ENCODE measurements at regions not wholly inside any gene's neighbourhood (a gene's known extent, or its start where the extent isn't known, plus 50 kb on each side); places are given as distances from the start of the nearest gene placed in this dataset.

DNA sequence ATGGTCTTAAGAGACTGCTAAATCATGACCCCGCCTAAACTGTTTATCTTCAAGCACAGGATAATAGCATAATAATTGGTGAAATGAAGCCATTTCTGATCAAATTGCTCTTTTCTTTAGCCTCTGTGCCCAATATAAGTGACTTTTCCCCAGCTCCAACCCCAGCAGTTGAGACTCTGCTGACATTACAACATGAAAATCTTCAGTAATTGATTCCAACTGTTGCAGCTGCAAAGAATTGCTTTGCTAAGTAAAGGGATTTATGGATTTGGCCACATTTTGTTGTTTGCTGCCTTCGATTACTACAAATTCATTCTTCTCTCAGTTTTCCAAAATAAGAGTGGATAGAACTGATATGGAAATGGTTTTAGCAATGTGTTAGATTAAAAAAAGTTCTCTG is 576.7 kb upstream of the LRRC4C start:
- 62% methylated on average over 2 of the region's 2 CpGs for WGBS
- no peak for DNase-seq (ENCODE audit: extremely low spot score)
- Histone ChIP-seq H3K27me3 (no peaks in the 10 kb centered on the region), H3K9me3 (no peaks in the 10 kb centered on the region), H3K4me1 (no peaks in the 10 kb centered on the region), H3K4me3 (no peak overlapping the region), H3K36me3 (no peaks in the 10 kb centered on the region), H3K27ac (replicated peaks in 1 of 4) (no peak overlapping the region)
- TF ChIP-seq, protein P1, sequence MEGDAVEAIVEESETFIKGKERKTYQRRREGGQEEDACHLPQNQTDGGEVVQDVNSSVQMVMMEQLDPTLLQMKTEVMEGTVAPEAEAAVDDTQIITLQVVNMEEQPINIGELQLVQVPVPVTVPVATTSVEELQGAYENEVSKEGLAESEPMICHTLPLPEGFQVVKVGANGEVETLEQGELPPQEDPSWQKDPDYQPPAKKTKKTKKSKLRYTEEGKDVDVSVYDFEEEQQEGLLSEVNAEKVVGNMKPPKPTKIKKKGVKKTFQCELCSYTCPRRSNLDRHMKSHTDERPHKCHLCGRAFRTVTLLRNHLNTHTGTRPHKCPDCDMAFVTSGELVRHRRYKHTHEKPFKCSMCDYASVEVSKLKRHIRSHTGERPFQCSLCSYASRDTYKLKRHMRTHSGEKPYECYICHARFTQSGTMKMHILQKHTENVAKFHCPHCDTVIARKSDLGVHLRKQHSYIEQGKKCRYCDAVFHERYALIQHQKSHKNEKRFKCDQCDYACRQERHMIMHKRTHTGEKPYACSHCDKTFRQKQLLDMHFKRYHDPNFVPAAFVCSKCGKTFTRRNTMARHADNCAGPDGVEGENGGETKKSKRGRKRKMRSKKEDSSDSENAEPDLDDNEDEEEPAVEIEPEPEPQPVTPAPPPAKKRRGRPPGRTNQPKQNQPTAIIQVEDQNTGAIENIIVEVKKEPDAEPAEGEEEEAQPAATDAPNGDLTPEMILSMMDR (IDR thresholded peaks at IDR 0.05): no peak
- intact Hi-C loops (cut with DNase I): no loop called here

DNA sequence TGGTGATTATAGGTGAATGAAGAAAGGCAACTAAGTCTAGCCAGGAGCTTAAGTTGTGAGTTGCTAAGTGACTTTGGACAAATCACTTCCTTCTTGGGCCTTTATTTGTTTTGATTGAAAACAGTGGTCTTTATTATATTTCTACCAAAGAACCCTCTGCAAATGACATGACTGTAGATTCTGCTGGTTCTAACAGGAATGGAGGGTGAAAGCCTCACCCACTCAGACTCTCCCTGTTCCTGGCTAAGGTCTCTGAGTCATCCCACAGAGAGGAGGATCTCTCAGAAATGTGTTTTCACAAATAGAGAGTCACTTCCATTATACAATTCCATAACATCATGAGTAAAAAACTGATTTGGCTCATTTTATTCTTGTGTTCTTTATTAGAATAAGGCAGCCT is 583.9 kb upstream of the LRRC4C start:
- H3K4me1 ChIP-seq: no peaks in the 10 kb centered on the region
- H3K36me3 ChIP-seq: no peaks in the 10 kb centered on the region
- intact Hi-C loops (cut with DNase I): no loop called here
- H3K27ac ChIP-seq (replicated peaks in 1 of 4): no peak overlapping the region
- no peaks in the 10 kb centered on the region for H3K27me3 ChIP-seq
- no peak for DNase-seq (ENCODE audit: extremely low spot score)
- no peak overlapping the region for H3K4me3 ChIP-seq
- no peaks in the 10 kb centered on the region for H3K9me3 ChIP-seq
- TF ChIP-seq EP300 (IDR thresholded peaks at IDR 0.05) (no peak), POLR2AphosphoS5 (IDR thresholded peaks at IDR 0.05) (no peak), POLR2A (IDR thresholded peaks at IDR 0.05; ENCODE audit: low read depth) (no peak)
- TF ChIP-seq, protein P1 (IDR thresholded peaks at IDR 0.05): no peak

DNA sequence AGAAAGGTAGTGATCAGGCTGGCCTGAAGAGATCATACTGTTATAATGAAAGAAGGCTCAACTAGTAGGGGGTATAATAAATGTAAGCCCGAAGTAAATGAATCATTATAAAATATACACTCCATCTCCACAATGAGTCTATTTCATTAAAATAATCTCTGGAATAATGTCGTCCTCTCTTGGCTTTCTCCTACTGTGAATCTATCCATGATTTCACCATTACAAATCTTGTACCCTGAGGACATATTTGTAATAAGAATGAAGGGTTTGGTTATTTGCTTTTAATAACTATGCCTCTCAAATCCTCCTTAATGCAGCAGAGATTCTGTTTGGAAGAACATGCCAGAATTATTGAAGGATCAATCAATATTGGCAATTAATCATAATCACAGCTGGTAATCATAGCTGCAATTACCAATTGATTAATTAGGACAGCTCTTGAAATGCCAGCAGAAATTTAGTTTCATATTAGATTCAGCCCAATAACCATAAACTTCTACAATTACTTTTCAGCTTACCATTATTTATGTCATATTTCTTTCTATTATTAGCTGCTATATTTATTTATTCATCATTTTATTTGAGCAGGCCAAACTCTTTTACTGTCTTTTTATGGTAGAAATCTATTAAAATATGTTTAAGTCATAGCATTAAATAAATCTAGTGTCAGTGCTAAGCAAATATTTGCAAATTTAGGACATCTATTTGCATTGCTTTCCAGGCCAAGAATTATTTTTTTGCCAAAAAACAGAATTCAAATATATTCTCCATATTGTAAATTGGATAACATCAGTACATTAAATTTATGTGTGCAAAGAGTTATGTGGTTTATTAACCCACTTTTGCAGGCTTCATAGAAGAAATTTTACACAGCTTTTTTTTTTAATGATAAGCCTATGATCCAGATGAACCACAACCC is 588.4 kb upstream of the LRRC4C start:
- no peak overlapping the region for H3K27ac ChIP-seq (replicated peaks in 1 of 4)
- no peak overlapping the region for H3K4me3 ChIP-seq
- H3K27me3 ChIP-seq: no peaks in the 10 kb centered on the region
- H3K9me3 ChIP-seq: no peaks in the 10 kb centered on the region
- TF ChIP-seq POLR2AphosphoS5 (IDR thresholded peaks at IDR 0.05) (no peak), POLR2A (IDR thresholded peaks at IDR 0.05; ENCODE audit: low read depth) (no peak), EP300 (IDR thresholded peaks at IDR 0.05) (no peak)
- TF ChIP-seq, protein P1 (IDR thresholded peaks at IDR 0.05): no peak
- no peaks in the 10 kb centered on the region for H3K36me3 ChIP-seq
- no peak for DNase-seq (ENCODE audit: extremely low spot score)
- intact Hi-C loops (cut with DNase I): no loop called here
- H3K4me1 ChIP-seq: no peaks in the 10 kb centered on the region
- 55% methylated on average over 2 of the region's 2 CpGs for WGBS

DNA sequence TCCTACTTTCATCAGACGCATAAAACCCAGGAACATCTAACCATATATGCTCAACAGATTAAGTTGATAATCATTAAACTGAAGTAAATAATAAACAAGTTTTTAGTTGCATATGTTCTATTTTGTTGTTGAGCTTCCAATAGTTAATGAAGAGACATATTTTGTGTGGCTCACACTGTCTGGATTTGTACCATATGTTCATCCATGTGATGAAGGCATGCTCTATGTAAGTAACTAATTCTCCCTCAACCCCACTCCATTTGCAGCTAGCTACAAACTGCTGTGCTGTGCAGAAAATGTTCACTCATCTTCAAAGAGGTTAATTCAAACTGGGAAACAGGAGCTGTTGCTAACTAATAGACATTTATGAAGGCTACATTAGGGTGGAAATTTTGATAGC is 589.7 kb upstream of the LRRC4C start:
- Histone ChIP-seq H3K4me3 (no peak overlapping the region), H3K4me1 (no peaks in the 10 kb centered on the region), H3K27me3 (no peaks in the 10 kb centered on the region), H3K36me3 (no peaks in the 10 kb centered on the region), H3K27ac (replicated peaks in 1 of 4) (no peak overlapping the region), H3K9me3 (no peaks in the 10 kb centered on the region)
- TF ChIP-seq EP300 (IDR thresholded peaks at IDR 0.05) (no peak), POLR2A (IDR thresholded peaks at IDR 0.05; ENCODE audit: low read depth) (no peak), POLR2AphosphoS5 (IDR thresholded peaks at IDR 0.05) (no peak)
- TF ChIP-seq, protein P1 (IDR thresholded peaks at IDR 0.05): no peak
- intact Hi-C loops (cut with DNase I): no loop called here
- WGBS: 94% methylated on average over 1 of the region's 1 CpG
- no peak for DNase-seq (ENCODE audit: extremely low spot score)

DNA sequence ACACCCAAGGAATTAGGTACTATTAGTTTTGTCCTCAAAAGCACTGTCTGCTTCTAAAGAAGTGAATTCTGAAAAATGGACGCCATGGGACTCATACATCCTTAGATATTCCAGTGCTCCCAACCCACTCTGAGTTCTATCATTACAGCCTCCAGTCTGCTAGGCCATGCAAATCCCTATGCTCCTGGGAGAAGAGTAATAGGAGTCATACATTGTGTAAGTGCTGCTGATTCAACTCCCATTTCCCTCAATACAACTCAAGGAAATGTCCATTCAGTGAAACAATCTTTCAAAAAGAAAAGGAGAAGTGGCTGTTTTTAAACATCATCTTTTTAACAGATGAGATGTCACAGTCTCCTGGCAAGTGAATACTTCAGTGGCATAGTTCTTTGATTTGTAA is 590.2 kb upstream of the LRRC4C start:
- no peaks in the 10 kb centered on the region for H3K9me3 ChIP-seq
- H3K36me3 ChIP-seq: no peaks in the 10 kb centered on the region
- H3K27me3 ChIP-seq: no peaks in the 10 kb centered on the region
- H3K27ac ChIP-seq (replicated peaks in 1 of 4): no peak overlapping the region
- TF ChIP-seq EP300 (IDR thresholded peaks at IDR 0.05) (no peak), POLR2A (IDR thresholded peaks at IDR 0.05; ENCODE audit: low read depth) (no peak), POLR2AphosphoS5 (IDR thresholded peaks at IDR 0.05) (no peak)
- TF ChIP-seq, protein P1 (IDR thresholded peaks at IDR 0.05): no peak
- WGBS: 90% methylated on average over 1 of the region's 1 CpG
- intact Hi-C loops (cut with DNase I): no loop called here
- H3K4me1 ChIP-seq: no peaks in the 10 kb centered on the region
- no peak overlapping the region for H3K4me3 ChIP-seq
- DNase-seq (ENCODE audit: extremely low spot score): no peak

Data from esophagus muscularis mucosa (tissue), 4 donors.